Urinary bladder (tissue), 3 donors: ENCODE measurements at regions not wholly inside any gene's neighbourhood (a gene's known extent, or its start where the extent isn't known, plus 50 kb on each side); places are given as distances from the start of the nearest gene placed in this dataset.
"Not testable (repeated sequence)": the region's sequence is repeated elsewhere in the genome, so short reads cannot be mapped to it uniquely, and the experiment has no call there.

ENCODE experiments used
- DNase-seq: peaks from one replicate; pipeline ENCODE4 v3.0.0-alpha.2; 2015; ENCODE audit errors: extremely low spot score
- H3K27ac ChIP-seq: one replicate; pipeline ENCODE4 v1.5.1; 2013; ENCODE audit warnings: low read depth, mild to moderate bottlenecking, moderate library complexity
- H3K36me3 ChIP-seq: one replicate; pipeline ENCODE4 v1.6.1; 2013; ENCODE audit warnings: mild to moderate bottlenecking, moderate library complexity; ENCODE audit not compliant: insufficient read depth
- H3K4me1 ChIP-seq: one replicate; pipeline ENCODE4 v1.6.1; 2013; ENCODE audit warnings: mild to moderate bottlenecking, moderate library complexity; ENCODE audit not compliant: insufficient read depth
- H3K4me3 ChIP-seq: one replicate; pipeline ENCODE4 v1.5.1; 2013; ENCODE audit warnings: low read depth, low read length
- WGBS: extraction: QIAGEN DNeasy Blood & Tissue Kit; methylation state at CpG from one replicate; pipeline ENCODE4 v1.1.7; 2013; 5-methylcytosine and 5-hydroxymethylcytosine counted together
- donor health status: healthy with polysubstance abuse.
- donor health status: healthy.

DNA sequence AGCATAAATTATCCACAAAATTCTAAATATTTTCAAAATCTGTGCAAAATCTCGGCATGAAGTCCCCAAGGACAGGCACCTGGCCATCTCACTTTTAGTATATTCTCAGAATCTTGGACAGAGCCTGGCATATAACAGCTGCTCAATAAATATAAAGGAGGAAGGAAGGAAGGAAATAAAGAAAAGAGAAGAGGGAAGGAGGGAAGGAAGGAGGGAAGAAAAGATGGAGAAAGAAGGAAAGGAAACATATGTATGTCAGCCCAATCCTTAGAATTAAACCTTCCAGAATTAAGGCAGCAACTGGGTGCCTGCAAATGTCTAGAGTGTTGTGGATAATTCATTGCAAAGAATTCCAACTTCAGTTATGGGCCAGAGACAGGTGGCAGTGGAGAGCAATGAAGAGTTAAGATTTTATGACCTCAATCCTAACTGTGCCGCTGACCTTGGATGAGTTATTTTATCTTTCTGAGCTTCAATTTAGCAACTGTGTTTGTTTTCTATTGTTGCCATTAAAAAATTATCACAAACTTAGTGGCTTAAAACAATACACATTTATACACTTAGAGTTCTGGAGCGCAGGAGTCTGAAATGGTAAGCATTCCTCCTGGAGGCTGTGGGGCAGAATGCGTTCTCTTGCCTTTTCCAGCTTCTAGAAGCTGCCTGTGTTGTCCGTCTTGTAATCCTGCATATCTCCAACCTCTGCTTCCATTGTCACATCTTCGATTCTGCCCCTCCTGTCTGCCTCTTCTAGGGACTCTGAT is 200.9 kb upstream of the MSX2 start:
- Histone ChIP-seq H3K27ac (no peak overlapping the region), H3K36me3 (no peaks in the 10 kb centered on the region), H3K4me3 (no peak overlapping the region), H3K4me1 (no peaks in the 10 kb centered on the region)
- 46% methylated on average over 6 of the region's 6 CpGs for WGBS
- DNase-seq: no peak

- Histone ChIP-seq H3K27ac (no peak overlapping the region), H3K4me3 (no peak overlapping the region), H3K36me3 (no peaks in the 10 kb centered on the region), H3K4me1 (no peaks in the 10 kb centered on the region)
- 57% methylated on average over 4 of the region's 4 CpGs for WGBS
- no peak for DNase-seq
These were observed 200.0 kb upstream of the MSX2 start for GRCh38 chr5:174524351-174524750.

DNA sequence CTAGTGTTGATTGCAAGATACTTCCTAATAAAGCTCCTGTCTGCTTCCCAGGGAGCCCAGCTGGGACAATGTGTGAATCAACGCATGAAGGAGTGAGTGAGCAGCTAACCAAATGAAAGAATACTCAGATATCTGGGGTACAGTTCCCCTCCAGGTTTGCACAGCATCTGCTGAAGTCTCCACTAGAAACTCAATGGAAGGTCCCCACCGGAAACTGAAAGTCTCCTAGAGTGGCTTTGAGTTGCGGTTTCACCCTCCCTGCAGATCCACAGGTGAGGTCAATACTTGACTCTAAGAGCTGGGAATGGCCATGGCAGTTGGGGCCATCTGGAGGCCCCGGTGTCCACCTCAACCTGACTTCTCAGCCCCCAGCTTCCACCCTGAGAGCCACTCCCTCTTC is 198.2 kb upstream of the MSX2 start:
- H3K4me3 ChIP-seq: no peak overlapping the region
- no peaks in the 10 kb centered on the region for H3K4me1 ChIP-seq
- H3K27ac ChIP-seq: no peak overlapping the region
- 80% methylated on average over 4 of the region's 4 CpGs for WGBS
- DNase-seq: no peak
- H3K36me3 ChIP-seq: no peaks in the 10 kb centered on the region

DNA sequence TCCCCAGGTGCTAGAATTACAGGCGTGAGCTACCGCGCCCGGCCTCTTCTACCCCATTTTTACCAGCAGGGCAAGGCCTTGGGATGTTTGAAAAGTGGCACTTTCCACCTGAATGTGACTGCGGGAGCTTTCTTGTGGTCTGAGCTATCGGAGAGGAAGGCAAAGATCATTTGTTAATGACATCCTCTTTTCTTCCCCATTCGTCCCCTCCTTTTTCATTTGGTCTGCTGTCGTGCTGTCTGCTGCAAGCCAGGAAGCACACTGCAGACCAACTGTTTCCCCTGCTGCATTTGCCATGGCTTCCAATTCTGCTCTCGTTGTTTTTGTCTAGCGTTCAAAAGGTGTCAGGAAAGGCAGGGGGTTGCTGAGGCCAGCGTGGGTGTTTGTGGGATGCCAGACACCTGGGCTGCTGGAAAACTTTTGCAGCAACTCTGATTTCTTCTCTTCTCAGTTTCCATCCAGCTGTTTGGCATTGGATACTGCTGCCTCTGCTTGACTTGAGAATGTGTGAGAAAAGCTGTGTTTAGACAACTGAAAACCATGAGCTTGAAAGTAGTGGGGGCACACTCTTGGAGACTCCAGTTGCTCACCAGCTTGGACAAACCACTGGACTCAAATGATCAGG is 196.4 kb upstream of the MSX2 start:
- H3K4me3 ChIP-seq: no peak overlapping the region
- 55% methylated on average over 11 of the region's 11 CpGs for whole genome bisulfite sequencing
- no peaks in the 10 kb centered on the region for H3K36me3 ChIP-seq
- no peak overlapping the region for H3K27ac ChIP-seq
- DNase-seq: no peak
- no peaks in the 10 kb centered on the region for H3K4me1 ChIP-seq

DNA sequence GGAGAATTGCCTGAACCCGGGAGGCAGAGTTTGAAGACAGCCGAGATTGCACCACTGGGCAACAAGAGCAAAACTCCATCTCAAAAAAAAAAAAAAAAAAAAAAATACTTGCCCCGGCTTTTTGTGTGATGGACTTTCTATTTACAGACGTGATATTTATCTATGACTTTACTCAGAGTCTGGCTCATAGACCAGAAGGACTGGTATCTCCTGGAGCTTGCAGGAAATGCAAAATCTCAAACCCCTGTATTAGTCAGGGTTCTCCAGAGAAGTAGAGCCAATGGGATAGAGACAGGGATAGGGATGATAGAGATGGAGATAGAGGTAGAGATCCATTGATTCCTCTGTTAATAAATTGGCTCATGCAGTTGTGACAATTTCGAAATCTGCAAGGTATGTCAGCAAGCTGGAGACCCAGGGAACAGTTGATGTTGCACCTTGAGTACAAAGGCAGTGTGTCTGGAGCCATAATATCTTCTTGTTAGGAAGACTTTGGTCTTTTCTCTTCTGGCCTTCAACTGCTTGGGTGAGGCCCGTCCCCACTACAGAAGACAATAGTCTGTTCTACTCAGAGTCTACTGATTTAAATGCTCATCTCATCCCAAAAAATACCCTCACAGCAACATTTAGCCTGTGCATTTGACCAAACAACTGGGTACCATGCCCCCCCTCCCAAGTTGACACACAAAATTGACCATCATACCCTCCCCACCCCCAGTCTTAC is 195.4 kb upstream of the MSX2 start:
- no peak for DNase-seq
- no peak overlapping the region for H3K27ac ChIP-seq
- 79% methylated on average over 6 of the region's 6 CpGs for WGBS
- H3K4me3 ChIP-seq: no peak overlapping the region
- no peaks in the 10 kb centered on the region for H3K36me3 ChIP-seq
- H3K4me1 ChIP-seq: no peaks in the 10 kb centered on the region

- no peaks in the 10 kb centered on the region for H3K4me1 ChIP-seq
- 87% methylated on average over 9 of the region's 9 CpGs for WGBS
- H3K36me3 ChIP-seq: no peaks in the 10 kb centered on the region
- H3K4me3 ChIP-seq: no peak overlapping the region
- no peak for DNase-seq
- H3K27ac ChIP-seq: no peak overlapping the region
These were observed 194.3 kb upstream of the MSX2 start for GRCh38 chr5:174529925-174530681.

GRCh38 chr5:174531782-174532191 is 192.6 kb upstream of the MSX2 start:
- 73% methylated on average over 7 of the region's 7 CpGs for WGBS
- Histone ChIP-seq H3K27ac (peak overlapping the region; percentile 30), H3K36me3 (no peaks in the 10 kb centered on the region)

GRCh38 chr5:174532455-174533453 is 191.6 kb upstream of the MSX2 start:
- Histone ChIP-seq H3K36me3 (no peaks in the 10 kb centered on the region), H3K4me1 (no peaks in the 10 kb centered on the region), H3K4me3 (no peak overlapping the region), H3K27ac (peak overlapping the region; percentile 30)
- 23% methylated on average over 19 of the region's 19 CpGs for WGBS
- peak; percentile 79 for DNase-seq

More at GRCh38 chr5:174531782-174532191, 192.6 kb upstream of the MSX2 start:
- no peaks in the 10 kb centered on the region for H3K4me1 ChIP-seq
- H3K4me3 ChIP-seq: no peak overlapping the region
- no peak for DNase-seq

GRCh38 chr5:174533751-174534241 is 190.6 kb upstream of the MSX2 start:
- 38% methylated on average over 5 of the region's 5 CpGs for WGBS

GRCh38 chr5:174535669-174536068 is 188.7 kb upstream of the MSX2 start:
- WGBS: 88% methylated on average over 3 of the region's 3 CpGs
- Histone ChIP-seq H3K36me3 (no peaks in the 10 kb centered on the region), H3K4me3 (no peak overlapping the region), H3K4me1 (no peaks in the 10 kb centered on the region), H3K27ac (no peak overlapping the region)
- DNase-seq: no peak

More at GRCh38 chr5:174533751-174534241, 190.6 kb upstream of the MSX2 start:
- peak overlapping the region; percentile 26 for H3K27ac ChIP-seq
- H3K36me3 ChIP-seq: no peaks in the 10 kb centered on the region
- H3K4me3 ChIP-seq: no peak overlapping the region
- DNase-seq: no peak
- no peaks in the 10 kb centered on the region for H3K4me1 ChIP-seq

GRCh38 chr5:174539823-174540222 is 184.6 kb upstream of the MSX2 start:
- not testable (repeated sequence) for DNase-seq, H3K36me3 ChIP-seq, H3K27ac ChIP-seq, H3K4me1 ChIP-seq, H3K4me3 ChIP-seq
- 90% methylated on average over 2 of the region's 5 CpGs for WGBS

DNA sequence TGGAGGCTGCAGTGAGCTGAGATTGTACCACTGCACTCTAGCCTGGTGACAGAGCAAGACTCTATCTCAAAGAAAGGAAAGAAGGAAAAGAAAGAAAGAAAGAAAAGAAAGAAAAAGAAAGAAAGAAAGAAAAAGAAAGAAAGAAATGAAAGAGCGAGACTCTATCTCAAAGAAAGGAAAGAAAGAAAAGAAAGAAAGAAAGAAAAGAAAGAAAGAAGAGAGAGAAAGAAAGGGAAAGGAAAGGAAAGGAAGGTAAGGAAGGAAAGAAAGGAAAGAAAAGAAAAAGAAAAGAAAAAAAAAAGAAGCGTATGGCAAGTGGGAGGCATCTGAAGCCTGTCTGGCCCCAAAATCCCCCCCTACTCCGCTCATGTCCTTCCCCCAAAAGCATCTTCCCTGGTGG is 182.3 kb upstream of the MSX2 start:
- H3K36me3 ChIP-seq: no peaks in the 10 kb centered on the region
- 90% methylated on average over 3 of the region's 3 CpGs for WGBS
- no peak for DNase-seq
- no peak overlapping the region for H3K4me3 ChIP-seq
- no peaks in the 10 kb centered on the region for H3K4me1 ChIP-seq
- no peak overlapping the region for H3K27ac ChIP-seq
